CD4-positive, alpha-beta T cell treated with Interleukin-12 subunit alpha and Interleukin-12 subunit beta, for 1 hour (primary cell): ENCODE measurements at regions not wholly inside any gene's neighbourhood (a gene's known extent, or its start where the extent isn't known, plus 50 kb on each side); places are given as distances from the start of the nearest gene placed in this dataset.

Experiments
- DNase-seq: peaks from one replicate; pipeline ENCODE4 v3.0.0-alpha.2; 2020

- peak; percentile 20 for DNase-seq
These were observed 76.3 kb upstream of the WSB1 start for GRCh38 chr17:27217631-27218030.

GRCh38 chr17:27218041-27218440 lies 75.9 kb upstream of the WSB1 start:
- no peak for DNase-seq

- no peak for DNase-seq
These were observed 75.0 kb upstream of the WSB1 start for GRCh38 chr17:27218719-27219488.

- no peak for DNase-seq
These were observed 71.4 kb upstream of the WSB1 start for GRCh38 chr17:27222515-27222914.

- DNase-seq: no peak
These were observed 69.2 kb upstream of the WSB1 start for GRCh38 chr17:27224526-27225315.

GRCh38 chr17:27226611-27227230 lies 67.2 kb upstream of the WSB1 start:
- DNase-seq: no peak

- DNase-seq: no peak
These were observed 62.9 kb upstream of the WSB1 start for GRCh38 chr17:27230996-27231395.

- DNase-seq: no peak
These were observed 61.6 kb upstream of the WSB1 start for GRCh38 chr17:27232328-27232727.

GRCh38 chr17:27233059-27233458 lies 60.9 kb upstream of the WSB1 start:
- DNase-seq: no peak

GRCh38 chr17:27233776-27234175 lies 60.1 kb upstream of the WSB1 start:
- no peak for DNase-seq

GRCh38 chr17:27236717-27237315 lies 57.1 kb upstream of the WSB1 start:
- DNase-seq: peak; percentile 77

GRCh38 chr17:27237890-27238289 lies 56.0 kb upstream of the WSB1 start:
- no peak for DNase-seq

GRCh38 chr17:27239046-27239445 lies 54.9 kb upstream of the WSB1 start:
- no peak for DNase-seq

GRCh38 chr17:27239584-27239983 lies 54.3 kb upstream of the WSB1 start:
- no peak for DNase-seq

- DNase-seq: no peak
These were observed 53.7 kb upstream of the WSB1 start for GRCh38 chr17:27240086-27240801.

GRCh38 chr17:27240802-27241155 lies 53.1 kb upstream of the WSB1 start:
- DNase-seq: no peak

GRCh38 chr17:27241346-27241946 lies 52.5 kb upstream of the WSB1 start:
- no peak for DNase-seq

GRCh38 chr17:27242951-27243350 lies 51.0 kb upstream of the WSB1 start:
- no peak for DNase-seq

- no peak for DNase-seq
These were observed 49.9 kb upstream of the WSB1 start for GRCh38 chr17:27244011-27244410.
